GM12878 (cell line): ENCODE measurements at regions not wholly inside any gene's neighbourhood (a gene's known extent, or its start where the extent isn't known, plus 50 kb on each side); places are given as distances from the start of the nearest gene placed in this dataset.

Source experiments
- ATAC-seq: fragments of 200-7000 bp; cut with Tn5 transposase; 3 replicates; pipeline ENCODE4 v1.9.1; 2020; ENCODE audit warnings: mild to moderate bottlenecking, moderate library complexity
- BruUV-seq: library from RNA; stranded (reverse); fragments of 400-500 nt; replicated peaks from 2 replicates; lab custom pipeline; 2021; lab: Mats Ljungman, UMichigan
- CTCF ChIA-PET: fragments of 300-600 bp; sonication (Branson Sonifier 250); formaldehyde crosslinking; extraction: SDS; loops from one replicate; lab custom pipeline; 2021; ENCODE audit warnings: inconsistent platforms; lab: Yijun Ruan, JAX
- POLR2A ChIA-PET: fragments of 350-600 bp; formaldehyde crosslinking; extraction: SDS; loops from one replicate; lab custom pipeline; 2021; ENCODE audit warnings: inconsistent platforms; lab: Charles Lee
- RAD21 ChIA-PET: fragments of 300-600 bp; sonication (Branson Sonifier 250); formaldehyde crosslinking; loops from one replicate; lab custom pipeline; 2023; ENCODE audit warnings: antibody characterized with exemption; ENCODE audit not compliant: unreplicated experiment; lab: Charles Lee
- SMC1A ChIA-PET: fragments of 300-600 bp; sonication (Branson Sonifier 250); formaldehyde crosslinking; loops from one replicate; lab custom pipeline; 2023; ENCODE audit not compliant: unreplicated experiment, uncharacterized antibody; lab: Charles Lee
- DNase-seq: peaks from one replicate; pipeline ENCODE4 v3.0.0-alpha.2; 2011; ENCODE audit warnings: low read depth, low spot score
- FAIRE-seq: peaks from 3 replicates; lab custom pipeline; 2011; peaks lifted over from hg19 to GRCh38; lab: Jason Lieb, UNC
- H2AFZ ChIP-seq: 2 replicates; pipeline ENCODE4 v1.6.0; 2011; ENCODE audit warnings: low read depth, low read length, control low read depth; ENCODE audit not compliant: control insufficient read depth
- H3K27ac ChIP-seq: 2 replicates; pipeline ENCODE4 v1.5.1; 2011; ENCODE audit warnings: control low read depth; ENCODE audit not compliant: control insufficient read depth, insufficient read depth
- H3K27me3 ChIP-seq, 2 experiments: replicated peaks in 1 of 2; 2 replicates each; pipeline versions ENCODE4 v1.6.0 to v1.6.1; 2011; ENCODE audit warnings: low read length in 1 of 2; ENCODE audit not compliant: control insufficient read depth in 2 of 2, insufficient read depth in 2 of 2
- H3K36me3 ChIP-seq, 2 experiments: 2 replicates each; pipeline ENCODE4 v1.5.1; 2011; ENCODE audit warnings: low read length in 1 of 2; ENCODE audit not compliant: control insufficient read depth in 2 of 2, insufficient read depth in 2 of 2
- H3K4me1 ChIP-seq: 2 replicates; pipeline ENCODE4 v1.6.1; 2011; ENCODE audit warnings: mild to moderate bottlenecking, low read length, moderate library complexity, mixed read lengths; ENCODE audit not compliant: control insufficient read depth, insufficient read depth
- H3K4me2 ChIP-seq: 2 replicates; pipeline ENCODE4 v1.6.0; 2011; ENCODE audit warnings: control low read depth; ENCODE audit not compliant: control insufficient read depth, insufficient read depth
- H3K4me3 ChIP-seq: fragments of 200-600 bp; sonication (generic); 2 replicates; pipeline ENCODE4 v1.5.1; 2016
- H3K79me2 ChIP-seq: 2 replicates; pipeline ENCODE4 v1.6.0; 2011; ENCODE audit warnings: low read length; ENCODE audit not compliant: control insufficient read depth, insufficient read depth
- H3K9ac ChIP-seq: 2 replicates; pipeline ENCODE4 v1.8.0; 2011; ENCODE audit warnings: low read length, control low read depth, mixed read lengths; ENCODE audit not compliant: control insufficient read depth, insufficient read depth
- H3K9me3 ChIP-seq: replicated peaks from 3 replicates; pipeline ENCODE4 v1.5.1; 2011; ENCODE audit warnings: mild to moderate bottlenecking, low read length; ENCODE audit not compliant: control insufficient read depth, insufficient read depth
- H4K20me1 ChIP-seq: 2 replicates; pipeline ENCODE4 v1.6.0; 2011; ENCODE audit not compliant: control insufficient read depth, insufficient read depth
- ATF2 ChIP-seq: IDR thresholded peaks from 2 replicates; pipeline ENCODE4 v1.6.1; 2012; ENCODE audit warnings: low read length, inconsistent platforms
- BCLAF1 ChIP-seq: fragments of 450-650 bp; IDR thresholded peaks from 2 replicates; pipeline ENCODE4 v1.6.1; 2017; ENCODE audit warnings: antibody characterized with exemption, mild to moderate bottlenecking, moderate library complexity
- ETV6 ChIP-seq, 2 experiments: fragments of 450-650 bp in 1 of 2; IDR thresholded peaks in 1 of 2; conservative IDR thresholded peaks in 1 of 2; 2 replicates each; pipeline ENCODE4 v1.6.1; 2014; ENCODE audit warnings: antibody characterized with exemption in 1 of 2, borderline replicate concordance in 1 of 2, low read depth in 1 of 2, mild to moderate bottlenecking in 1 of 2, moderate library complexity in 1 of 2
- NBN ChIP-seq: fragments of 450-650 bp; IDR thresholded peaks from 2 replicates; pipeline ENCODE4 v1.6.1; 2016
- POLR2AphosphoS2 ChIP-seq: IDR thresholded peaks from 2 replicates; pipeline ENCODE4 v1.6.1; 2011; ENCODE audit warnings: low read depth, mild to moderate bottlenecking, low read length, improper control_type of control experiment, moderate library complexity
- PRDM15 ChIP-seq: fragments of 450-650 bp; formaldehyde crosslinking; IDR thresholded peaks from 2 replicates; pipeline ENCODE4 v1.4.0; 2020; ENCODE audit warnings: mild to moderate bottlenecking, moderate library complexity
- RBBP5 ChIP-seq: fragments of 200-600 bp; sonication (generic); conservative IDR thresholded peaks from 2 replicates; pipeline ENCODE4 v1.6.1; 2016
- SPI1 ChIP-seq: IDR thresholded peaks from 2 replicates; pipeline ENCODE4 v1.6.1; 2011; ENCODE audit warnings: low read depth, mild to moderate bottlenecking, low read length, moderate library complexity, borderline replicate concordance; ENCODE audit not compliant: insufficient read depth
- SREBF1 ChIP-seq: IDR thresholded peaks from 2 replicates; pipeline ENCODE4 v1.6.1; 2012; ENCODE audit warnings: mild to moderate bottlenecking, low read length
- STAT1 ChIP-seq: fragments of 450-650 bp; conservative IDR thresholded peaks from 2 replicates; pipeline ENCODE4 v1.6.1; 2014; ENCODE audit warnings: antibody characterized with exemption, mild to moderate bottlenecking
- ZBTB40 ChIP-seq: fragments of 450-650 bp; IDR thresholded peaks from 2 replicates; pipeline ENCODE4 v1.6.1; 2016; ENCODE audit warnings: mild to moderate bottlenecking, moderate library complexity, borderline replicate concordance
- WGBS: methylation state at CpG from one replicate; pipeline ENCODE4 v1.1.6; 2016; ENCODE audit warnings: low lambda C conversion rate; ENCODE audit not compliant: insufficient replicate concordance, insufficient coverage; ENCODE audit errors: missing lambda C conversion rate; 5-methylcytosine and 5-hydroxymethylcytosine counted together
- in situ Hi-C: fragments of 300-500 bp; cut with MboI; formaldehyde crosslinking; loops from 9 replicates; pipeline ENCODE4 v1.14.3; 2018; ENCODE audit warnings: mixed read lengths
- intact Hi-C: fragments of 100-400 bp; cut with micrococcal nuclease; formaldehyde crosslinking; loops from one replicate; pipeline ENCODE4 v1.14.2; 2022; ENCODE audit not compliant: unreplicated experiment

DNA sequence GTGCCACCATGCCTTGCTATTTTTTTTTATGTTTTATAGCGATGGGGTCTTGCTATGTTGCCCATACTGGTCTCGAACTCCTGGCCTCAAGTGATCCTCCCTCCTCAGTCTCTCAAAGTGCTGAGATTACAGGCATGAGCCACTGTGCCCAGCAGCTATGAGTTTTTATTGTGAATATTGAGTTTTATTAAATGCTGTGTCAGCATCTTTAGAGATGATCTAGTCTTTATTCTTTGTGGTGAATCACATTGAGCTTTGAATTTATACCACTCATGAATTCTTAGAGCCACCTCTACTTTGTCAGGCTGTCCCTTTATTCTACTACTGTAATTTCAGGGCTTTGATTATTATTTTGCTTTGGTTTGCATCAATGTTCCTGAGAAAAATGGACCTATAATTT, 428.3 kb downstream of the BTBD3 start (continued):
- TF ChIP-seq PRDM15 (CRISPR knock-in tag), result no peak
- no peak for TF ChIP-seq BCLAF1
- no peak for TF ChIP-seq SPI1
- TF ChIP-seq NBN, result no peak
- TF ChIP-seq SREBF1, result no peak

DNA sequence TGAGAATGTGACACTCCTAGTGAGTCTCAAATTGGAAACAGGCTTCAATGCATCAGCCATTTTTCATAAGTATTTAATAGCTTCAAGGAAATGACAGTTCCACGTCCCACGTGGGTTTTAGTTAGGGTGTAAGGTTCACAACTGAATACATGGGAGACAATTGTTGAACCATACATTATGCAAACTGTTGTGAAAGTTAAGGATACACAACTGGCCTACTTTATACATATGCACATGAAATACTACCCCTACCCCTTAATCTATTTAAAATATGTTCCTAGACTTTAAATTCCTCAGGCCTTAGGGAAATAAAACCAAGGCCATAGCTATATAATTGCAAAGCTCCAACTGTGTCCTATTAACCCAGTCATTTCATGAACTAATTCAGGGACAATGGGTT, 436.1 kb downstream of the BTBD3 start:
- intact Hi-C loops (no loop called here), in situ Hi-C loops (no loop called here)
- Histone ChIP-seq H3K79me2 (no peaks in the 10 kb centered on the region), H3K4me1 (no peaks in the 10 kb centered on the region), H3K27ac (no peak overlapping the region), H3K4me2 (no peak overlapping the region), H3K4me3 (no peak overlapping the region), H3K9me3 (no peaks in the 10 kb centered on the region), H3K36me3 (no peaks in the 10 kb centered on the region), H3K27me3 (no peaks in the 10 kb centered on the region), H3K9ac (no peak overlapping the region), H2AFZ (no peak overlapping the region), H4K20me1 (no peaks in the 10 kb centered on the region)
- POLR2A ChIA-PET, result no interaction called here
- ATAC-seq (no peak), DNase-seq (no peak), FAIRE-seq (no peak)
- RAD21 ChIA-PET, result interaction anchor here (0.6 kb wide), 1 partner anchor 63 kb away, joined by 3 read pairs; no protein-coding TSS in a partner anchor
- SMC1A ChIA-PET, result interaction anchor here (0.6 to 1.5 kb wide), 3 partner anchors 17 to 28 kb away, joined by 3 read pairs; no protein-coding TSS in a partner anchor
- CTCF ChIA-PET, result no interaction called here
- WGBS, result 0% methylated on average over 2 of the region's 2 CpGs
- no TSS peak for BruUV-seq
- TF ChIP-seq STAT1 (no peak), ETV6 (conservative IDR thresholded peaks at IDR 0.05 in 1 of 2, IDR thresholded peaks at IDR 0.05 in 1 of 2; ENCODE audit: borderline replicate concordance in 1 of 2, low read depth in 1 of 2) (no peak), POLR2AphosphoS2 (no peak), RBBP5 (no peak), ATF2 (no peak), ZBTB40 (no peak)
